Lung (tissue), 11 donors: ENCODE measurements at regions not wholly inside any gene's neighbourhood (a gene's known extent, or its start where the extent isn't known, plus 50 kb on each side); places are given as distances from the start of the nearest gene placed in this dataset.

ENCODE experiments used
- ATAC-seq: fragments of 200-7000 bp; cut with Tn5 transposase; one replicate; pipeline ENCODE4 v1.9.1; 2020; ENCODE audit warnings: moderate number of reproducible peaks; ENCODE audit not compliant: insufficient read depth, low FRiP score
- DNase-seq, 3 donors: peaks; one replicate each; pipeline ENCODE4 v3.0.0-alpha.2; 2013 to 2017
- H3K27ac ChIP-seq, 2 donors: one replicate each; pipeline ENCODE4 v1.5.1; 2013; ENCODE audit warnings: mild to moderate bottlenecking in 2 of 2, moderate library complexity in 2 of 2, control low read depth in 1 of 2, inconsistent platforms in 1 of 2, low read depth in 1 of 2, low read length in 1 of 2
- H3K27me3 ChIP-seq, 3 donors: one replicate each; pipeline ENCODE4 v1.5.1; 2013; ENCODE audit warnings: low read length in 2 of 3; ENCODE audit not compliant: control insufficient read depth in 3 of 3, insufficient read depth in 3 of 3
- H3K36me3 ChIP-seq, 4 donors: one replicate each; pipeline ENCODE4 v1.5.1; 2013; ENCODE audit warnings: low read length in 4 of 4, mild to moderate bottlenecking in 1 of 4, moderate library complexity in 1 of 4; ENCODE audit not compliant: control insufficient read depth in 4 of 4, insufficient read depth in 4 of 4
- H3K4me1 ChIP-seq, 5 donors: one replicate each; pipeline ENCODE4 v1.5.1; 2013; ENCODE audit warnings: low read length in 5 of 5, mild to moderate bottlenecking in 2 of 5, moderate library complexity in 1 of 5; ENCODE audit not compliant: control insufficient read depth in 5 of 5, insufficient read depth in 5 of 5
- H3K4me3 ChIP-seq: one replicate; pipeline ENCODE4 v1.5.1; 2013; ENCODE audit warnings: mild to moderate bottlenecking, control low read depth, moderate library complexity
- H3K9ac ChIP-seq, 2 donors: one replicate each; pipeline ENCODE4 v1.5.1; 2013; ENCODE audit warnings: low read length in 2 of 2, control low read depth in 1 of 2; ENCODE audit not compliant: insufficient read depth in 1 of 2
- H3K9me3 ChIP-seq, 4 donors: one replicate each; pipeline ENCODE4 v1.5.1; 2013; ENCODE audit warnings: low read length in 3 of 4, mild to moderate bottlenecking in 1 of 4, moderate library complexity in 1 of 4; ENCODE audit not compliant: control insufficient read depth in 4 of 4, insufficient read depth in 3 of 4
- CTCF ChIP-seq: IDR thresholded peaks from 2 replicates; pipeline ENCODE4 v1.5.1; 2012; ENCODE audit warnings: mild to moderate bottlenecking; ENCODE audit errors: control extremely low read depth, extremely low read depth
- WGBS, 2 donors: extraction: QIAGEN DNeasy Blood & Tissue Kit; methylation state at CpG; one replicate each; pipeline ENCODE4 v1.1.7; 2013; 5-methylcytosine and 5-hydroxymethylcytosine counted together
- donor health status: control.
- donor health status: control.
- donor health status: Bipolar disorder and iron deficiency.
- donor health status: healthy.
- donor health status: DM: yes; HTN: yes; CAD: no.

GRCh38 chr17:56715613-56716357 is 117.9 kb downstream of the C17orf67 start:
- TF ChIP-seq CTCF = peak; percentile 80
- no peaks in the 10 kb centered on the region for H3K4me1 ChIP-seq
- H3K4me3 ChIP-seq = no peak overlapping the region
- no peak overlapping the region for H3K9ac ChIP-seq
- H3K27me3 ChIP-seq = peaks cover 0 to 2% (median 0%) of the 10 kb centered on the region in 3 donors
- DNase-seq = peak; percentile 81 to 90 (median 87)
- ATAC-seq = peak; percentile 75
- 19 to 20% methylated on average over 8 of the region's 8 CpGs for WGBS, 2 donors
- no peak overlapping the region for H3K27ac ChIP-seq
- no peaks in the 10 kb centered on the region for H3K36me3 ChIP-seq
- H3K9me3 ChIP-seq = no peaks in the 10 kb centered on the region

- WGBS, 2 donors = 92 to 93% methylated on average over 4 of the region's 4 CpGs
- ATAC-seq (no peak), DNase-seq (no peak)
- Histone ChIP-seq H3K9me3 (no peaks in the 10 kb centered on the region), H3K36me3 (no peaks in the 10 kb centered on the region), H3K27ac (no peak overlapping the region), H3K4me3 (no peak overlapping the region), H3K9ac (no peak overlapping the region), H3K4me1 (no peaks in the 10 kb centered on the region), H3K27me3 (peaks cover 0 to 2% (median 0%) of the 10 kb centered on the region in 3 donors)
- no peak for TF ChIP-seq CTCF
Observed at GRCh38 chr17:56717471-56717870, 116.2 kb downstream of the C17orf67 start.

GRCh38 chr17:56718515-56718914 is 115.2 kb downstream of the C17orf67 start:
- DNase-seq (no peak), ATAC-seq (no peak)
- Histone ChIP-seq H3K27ac (no peak overlapping the region), H3K9ac (no peak overlapping the region), H3K36me3 (no peaks in the 10 kb centered on the region), H3K4me3 (no peak overlapping the region), H3K27me3 (peaks cover 0 to 2% (median 0%) of the 10 kb centered on the region in 3 donors), H3K9me3 (no peaks in the 10 kb centered on the region), H3K4me1 (no peaks in the 10 kb centered on the region)
- TF ChIP-seq CTCF = no peak
- 60 to 72% methylated on average over 4 of the region's 4 CpGs for WGBS, 2 donors

GRCh38 chr17:56723421-56723820 is 110.3 kb downstream of the C17orf67 start:
- no peaks in the 10 kb centered on the region for H3K27me3 ChIP-seq
- TF ChIP-seq CTCF = no peak
- 83 to 90% methylated on average over 5 of the region's 5 CpGs for WGBS, 2 donors
- H3K4me1 ChIP-seq = no peaks in the 10 kb centered on the region
- no peak overlapping the region for H3K27ac ChIP-seq
- H3K36me3 ChIP-seq = no peaks in the 10 kb centered on the region
- no peak overlapping the region for H3K4me3 ChIP-seq
- H3K9ac ChIP-seq = no peak overlapping the region
- H3K9me3 ChIP-seq = no peaks in the 10 kb centered on the region
- DNase-seq (no peak), ATAC-seq (no peak)
